HFF-Myc (cell line): ENCODE measurements at regions not wholly inside any gene's neighbourhood (a gene's known extent, or its start where the extent isn't known, plus 50 kb on each side); places are given as distances from the start of the nearest gene placed in this dataset.

Source experiments
- DNase-seq: peaks from one replicate; pipeline ENCODE4 v3.0.0-alpha.2; 2011; ENCODE audit warnings: low read depth; ENCODE audit errors: extremely low read depth
- H3K4me3 ChIP-seq: replicated peaks from 2 replicates; pipeline ENCODE4 v1.5.1; 2011; ENCODE audit warnings: low read depth, mild to moderate bottlenecking, control low read depth, low read length
- TF ChIP-seq, protein P1 (sequence below): IDR thresholded peaks from 2 replicates; pipeline ENCODE4 v1.5.1; 2012; ENCODE audit warnings: mild to moderate bottlenecking, low read depth, low read length, control low read depth; ENCODE audit errors: missing control alignments

DNA sequence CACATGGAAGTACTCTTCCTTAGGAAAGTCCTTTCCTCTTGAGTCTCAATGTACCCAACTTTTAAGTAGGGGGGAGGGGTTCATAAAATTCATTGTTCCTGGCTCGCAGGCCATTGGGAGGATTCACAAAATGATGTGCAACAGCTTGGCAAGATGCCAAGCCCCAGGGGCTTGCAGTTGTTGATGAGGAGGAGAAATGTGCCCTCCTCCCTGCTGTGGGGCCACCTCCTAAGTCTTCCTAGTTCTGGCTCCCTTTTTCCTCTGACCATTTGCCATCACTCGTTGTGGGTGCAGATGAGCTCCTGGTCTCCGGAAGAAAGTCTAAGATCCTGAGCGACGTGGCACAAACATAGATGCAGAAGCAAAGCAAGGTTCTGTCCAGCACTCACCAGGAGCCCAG lies 435.4 kb downstream of the EIPR1 start:
- DNase-seq, result no peak
- TF ChIP-seq, protein P1, sequence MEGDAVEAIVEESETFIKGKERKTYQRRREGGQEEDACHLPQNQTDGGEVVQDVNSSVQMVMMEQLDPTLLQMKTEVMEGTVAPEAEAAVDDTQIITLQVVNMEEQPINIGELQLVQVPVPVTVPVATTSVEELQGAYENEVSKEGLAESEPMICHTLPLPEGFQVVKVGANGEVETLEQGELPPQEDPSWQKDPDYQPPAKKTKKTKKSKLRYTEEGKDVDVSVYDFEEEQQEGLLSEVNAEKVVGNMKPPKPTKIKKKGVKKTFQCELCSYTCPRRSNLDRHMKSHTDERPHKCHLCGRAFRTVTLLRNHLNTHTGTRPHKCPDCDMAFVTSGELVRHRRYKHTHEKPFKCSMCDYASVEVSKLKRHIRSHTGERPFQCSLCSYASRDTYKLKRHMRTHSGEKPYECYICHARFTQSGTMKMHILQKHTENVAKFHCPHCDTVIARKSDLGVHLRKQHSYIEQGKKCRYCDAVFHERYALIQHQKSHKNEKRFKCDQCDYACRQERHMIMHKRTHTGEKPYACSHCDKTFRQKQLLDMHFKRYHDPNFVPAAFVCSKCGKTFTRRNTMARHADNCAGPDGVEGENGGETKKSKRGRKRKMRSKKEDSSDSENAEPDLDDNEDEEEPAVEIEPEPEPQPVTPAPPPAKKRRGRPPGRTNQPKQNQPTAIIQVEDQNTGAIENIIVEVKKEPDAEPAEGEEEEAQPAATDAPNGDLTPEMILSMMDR, result no peak
- no peak overlapping the region for H3K4me3 ChIP-seq

DNA sequence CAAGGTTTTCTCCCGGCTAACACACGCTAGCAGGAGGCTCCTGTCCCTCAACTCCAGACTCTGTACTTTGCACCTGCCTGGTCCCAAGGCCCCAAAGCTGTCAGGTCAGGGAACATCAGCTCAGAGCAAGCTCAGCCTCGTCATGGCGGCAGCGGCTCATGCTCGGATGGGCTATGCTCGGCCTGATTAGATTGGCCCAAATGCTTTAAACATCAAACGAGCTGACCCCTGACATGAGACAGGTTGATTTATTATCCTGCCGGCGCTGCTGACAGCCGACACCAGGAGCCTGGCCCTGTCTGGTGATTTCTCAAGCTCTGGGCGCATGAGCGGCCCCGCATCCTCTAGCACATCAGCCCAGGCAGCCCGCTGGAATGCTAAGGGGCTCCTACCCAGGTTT lies 436.4 kb downstream of the EIPR1 start:
- no peak overlapping the region for H3K4me3 ChIP-seq
- TF ChIP-seq, protein P1, result no peak
- no peak for DNase-seq

DNA sequence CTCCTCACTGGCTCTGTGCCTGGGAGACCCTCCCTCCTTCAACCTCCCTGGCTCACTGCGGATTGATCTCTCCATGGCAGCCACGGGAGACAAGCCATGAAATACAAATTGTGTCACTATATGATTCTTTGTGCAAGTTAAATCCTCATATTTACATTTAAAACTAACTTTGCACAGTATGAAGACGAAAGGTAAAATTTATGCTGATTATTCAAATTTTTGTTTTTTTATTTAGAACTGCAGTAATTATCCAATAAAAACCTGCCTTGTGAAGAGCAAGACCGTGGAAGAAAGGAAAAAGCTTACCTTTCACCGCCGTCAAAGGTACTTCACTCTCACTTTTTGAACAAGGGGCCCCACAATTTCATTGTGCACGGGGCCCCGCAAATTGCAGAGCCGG lies 436.9 kb downstream of the EIPR1 start:
- TF ChIP-seq, protein P1, result no peak
- DNase-seq, result no peak
- no peak overlapping the region for H3K4me3 ChIP-seq

DNA sequence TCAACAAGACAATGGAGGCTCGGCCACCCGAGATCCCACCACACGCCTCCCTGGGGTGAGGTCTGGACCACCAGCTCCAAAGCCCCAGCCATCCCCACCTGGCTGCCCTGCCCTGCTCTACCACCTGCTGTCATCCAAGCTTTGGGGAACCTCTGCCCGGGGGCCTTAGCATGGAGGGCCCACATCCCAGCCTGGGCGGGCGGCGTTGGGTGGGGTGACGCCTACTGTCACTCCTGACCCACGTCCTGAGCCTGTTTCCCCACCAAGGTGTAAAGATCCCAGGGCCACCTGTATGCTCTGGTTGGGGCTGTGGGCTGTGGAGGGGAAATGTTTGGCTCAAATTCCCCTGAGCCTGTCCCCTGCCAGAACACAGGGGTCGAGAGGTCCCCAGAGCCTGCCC lies 437.6 kb downstream of the EIPR1 start:
- TF ChIP-seq, protein P1, result no peak
- no peak for DNase-seq
- H3K4me3 ChIP-seq, result no peak overlapping the region

DNA sequence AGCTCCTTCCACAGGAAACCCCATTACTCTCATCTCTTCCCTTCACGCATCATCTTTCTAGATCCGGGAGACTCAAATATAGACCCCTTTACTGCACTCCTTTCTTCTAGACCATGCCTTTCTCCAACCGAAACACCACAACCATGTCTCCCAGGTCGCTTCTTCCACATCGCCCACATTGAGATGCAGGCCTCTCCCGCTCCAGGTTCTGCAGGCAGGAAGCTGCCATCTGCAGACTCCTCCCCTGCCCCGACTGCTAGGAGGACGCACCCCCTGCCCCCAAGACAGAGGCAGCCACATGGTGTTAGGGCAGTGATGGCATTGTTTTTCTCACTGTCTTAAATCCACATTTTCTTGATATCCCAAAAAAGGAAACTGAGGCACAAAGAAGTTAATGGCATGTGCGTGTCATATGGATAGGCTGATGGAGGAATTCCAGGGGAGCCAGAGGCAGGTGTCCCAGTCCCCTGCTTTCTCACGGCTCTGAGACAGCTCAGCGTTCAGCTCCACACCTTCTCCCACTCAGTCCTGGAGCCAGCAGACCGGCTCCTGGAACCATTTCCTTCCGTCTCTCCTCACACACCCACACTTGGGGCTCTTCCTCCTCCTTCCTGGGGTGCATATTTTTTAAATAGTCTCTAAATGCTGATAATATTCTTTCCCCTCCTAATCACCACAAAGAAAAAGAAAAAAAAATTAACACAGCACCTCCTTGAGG lies 438.4 kb downstream of the EIPR1 start:
- no peak for DNase-seq
- TF ChIP-seq, protein P1, result no peak
- no peak overlapping the region for H3K4me3 ChIP-seq

DNA sequence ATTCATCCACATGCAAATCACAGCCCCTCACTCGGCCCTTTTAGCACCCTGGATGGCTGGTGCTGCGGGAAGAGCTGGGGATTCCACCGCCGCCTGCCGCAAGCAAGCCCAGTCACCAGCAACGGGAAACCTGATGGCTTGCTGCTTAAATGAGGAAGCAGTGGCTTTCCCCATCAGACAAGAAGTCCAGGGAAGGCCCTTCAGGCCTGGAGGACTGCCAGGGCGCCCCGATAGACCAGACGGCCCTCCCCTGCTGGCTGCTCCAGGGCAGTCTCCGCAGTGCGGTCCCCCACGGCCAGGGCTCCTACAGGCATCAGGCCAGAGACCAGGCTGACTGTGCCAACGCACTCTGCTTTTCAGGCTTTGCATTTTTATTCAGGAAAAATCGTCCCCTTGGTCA lies 439.1 kb downstream of the EIPR1 start:
- TF ChIP-seq, protein P1, result no peak
- DNase-seq, result no peak
- no peak overlapping the region for H3K4me3 ChIP-seq
